ENCODE measurements at regions not wholly inside any gene's neighbourhood (a gene's known extent, or its start where the extent isn't known, plus 50 kb on each side); places are given as distances from the start of the nearest gene placed in this dataset.

DNA sequence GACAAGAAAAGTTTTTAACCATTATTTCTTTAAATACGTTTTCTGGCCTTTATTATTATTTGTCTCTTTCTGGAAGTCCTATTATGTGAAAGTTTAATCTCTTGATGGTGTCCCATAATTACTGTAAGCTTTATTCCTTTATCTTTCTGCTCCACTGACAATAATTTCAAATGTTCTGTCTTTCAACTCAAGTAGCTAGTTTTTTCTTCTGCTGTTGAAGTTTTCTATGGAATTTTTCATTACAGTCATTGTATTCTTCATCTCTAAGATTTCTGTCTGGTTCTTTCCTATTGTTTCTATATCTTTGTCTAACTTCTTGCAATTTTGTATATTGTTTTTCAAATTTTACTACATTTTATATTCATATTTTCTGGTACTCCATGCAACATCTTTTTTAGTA, 173.6 kb upstream of the MGAT4C start:
- Histone ChIP-seq H3K4me3 (ENCODE audit: low read depth, low read length, poor library complexity, severe bottlenecking) (no peak overlapping the region), H3K27me3 (ENCODE audit: insufficient read depth, low read length) (no peaks in the 10 kb centered on the region), H3K4me1 (ENCODE audit: insufficient read depth, low read length, severe bottlenecking) (no peaks in the 10 kb centered on the region), H3K9me3 (ENCODE audit: low read length) (no peaks in the 10 kb centered on the region), H3K79me2 (ENCODE audit: insufficient read depth, low read length) (no peaks in the 10 kb centered on the region), H2AFZ (ENCODE audit: low read length) (no peak overlapping the region), H3K27ac (ENCODE audit: low read depth, low read length, poor library complexity, severe bottlenecking) (no peak overlapping the region), H3K9ac (ENCODE audit: low read length) (no peak overlapping the region), H4K20me1 (ENCODE audit: insufficient read depth, low read length) (no peaks in the 10 kb centered on the region), H3K36me3 (ENCODE audit: insufficient read depth, low read length) (no peaks in the 10 kb centered on the region), H3K9me2 (ENCODE audit: low read depth, low read length) (no peaks in the 10 kb centered on the region), H3F3A (ENCODE audit: insufficient read depth, low read length) (no peaks in the 10 kb centered on the region), H3K4me2 (ENCODE audit: low read length) (no peak overlapping the region)
- TF ChIP-seq, protein P1, sequence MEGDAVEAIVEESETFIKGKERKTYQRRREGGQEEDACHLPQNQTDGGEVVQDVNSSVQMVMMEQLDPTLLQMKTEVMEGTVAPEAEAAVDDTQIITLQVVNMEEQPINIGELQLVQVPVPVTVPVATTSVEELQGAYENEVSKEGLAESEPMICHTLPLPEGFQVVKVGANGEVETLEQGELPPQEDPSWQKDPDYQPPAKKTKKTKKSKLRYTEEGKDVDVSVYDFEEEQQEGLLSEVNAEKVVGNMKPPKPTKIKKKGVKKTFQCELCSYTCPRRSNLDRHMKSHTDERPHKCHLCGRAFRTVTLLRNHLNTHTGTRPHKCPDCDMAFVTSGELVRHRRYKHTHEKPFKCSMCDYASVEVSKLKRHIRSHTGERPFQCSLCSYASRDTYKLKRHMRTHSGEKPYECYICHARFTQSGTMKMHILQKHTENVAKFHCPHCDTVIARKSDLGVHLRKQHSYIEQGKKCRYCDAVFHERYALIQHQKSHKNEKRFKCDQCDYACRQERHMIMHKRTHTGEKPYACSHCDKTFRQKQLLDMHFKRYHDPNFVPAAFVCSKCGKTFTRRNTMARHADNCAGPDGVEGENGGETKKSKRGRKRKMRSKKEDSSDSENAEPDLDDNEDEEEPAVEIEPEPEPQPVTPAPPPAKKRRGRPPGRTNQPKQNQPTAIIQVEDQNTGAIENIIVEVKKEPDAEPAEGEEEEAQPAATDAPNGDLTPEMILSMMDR (IDR thresholded peaks at IDR 0.05; ENCODE audit: low read length), result no peak
- TF ChIP-seq EZH2 (IDR thresholded peaks at IDR 0.05; ENCODE audit: borderline replicate concordance, low read length), result no peak

DNA sequence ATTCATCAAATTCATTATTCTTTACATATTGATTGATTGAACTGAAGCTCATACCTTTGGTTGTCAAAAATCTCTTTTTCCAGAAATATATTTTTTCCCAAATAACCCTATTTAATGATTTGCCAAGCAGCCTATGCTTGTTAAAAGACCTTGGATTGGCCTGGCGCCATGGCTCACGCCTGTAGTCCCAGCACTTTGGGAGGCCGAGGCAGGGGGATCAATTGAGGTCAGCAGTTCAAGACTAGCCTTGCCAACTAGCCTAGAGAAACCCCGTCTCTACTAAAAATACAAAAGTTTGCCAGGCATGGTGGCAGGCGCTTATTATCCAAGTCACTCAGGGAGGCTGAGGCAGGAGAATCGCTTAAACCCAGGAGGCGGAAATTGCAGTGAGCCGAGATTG, 165.1 kb upstream of the MGAT4C start:
- no peaks in the 10 kb centered on the region for H3K4me1 ChIP-seq (ENCODE audit: insufficient read depth, low read length, severe bottlenecking)
- H3K4me2 ChIP-seq (ENCODE audit: low read length), result no peak overlapping the region
- no peaks in the 10 kb centered on the region for H3K9me2 ChIP-seq (ENCODE audit: low read depth, low read length)
- no peaks in the 10 kb centered on the region for H3K27me3 ChIP-seq (ENCODE audit: insufficient read depth, low read length)
- no peak overlapping the region for H3K4me3 ChIP-seq (ENCODE audit: low read depth, low read length, poor library complexity, severe bottlenecking)
- no peak for TF ChIP-seq EZH2 (IDR thresholded peaks at IDR 0.05; ENCODE audit: borderline replicate concordance, low read length)
- TF ChIP-seq, protein P1 (IDR thresholded peaks at IDR 0.05; ENCODE audit: low read length), result no peak
- no peaks in the 10 kb centered on the region for H4K20me1 ChIP-seq (ENCODE audit: insufficient read depth, low read length)
- no peaks in the 10 kb centered on the region for H3K9me3 ChIP-seq (ENCODE audit: low read length)
- H3K27ac ChIP-seq (ENCODE audit: low read depth, low read length, poor library complexity, severe bottlenecking), result no peak overlapping the region
- no peaks in the 10 kb centered on the region for H3F3A ChIP-seq (ENCODE audit: insufficient read depth, low read length)
- H3K36me3 ChIP-seq (ENCODE audit: insufficient read depth, low read length), result no peaks in the 10 kb centered on the region
- H2AFZ ChIP-seq (ENCODE audit: low read length), result no peak overlapping the region
- no peak overlapping the region for H3K9ac ChIP-seq (ENCODE audit: low read length)
- H3K79me2 ChIP-seq (ENCODE audit: insufficient read depth, low read length), result no peaks in the 10 kb centered on the region

DNA sequence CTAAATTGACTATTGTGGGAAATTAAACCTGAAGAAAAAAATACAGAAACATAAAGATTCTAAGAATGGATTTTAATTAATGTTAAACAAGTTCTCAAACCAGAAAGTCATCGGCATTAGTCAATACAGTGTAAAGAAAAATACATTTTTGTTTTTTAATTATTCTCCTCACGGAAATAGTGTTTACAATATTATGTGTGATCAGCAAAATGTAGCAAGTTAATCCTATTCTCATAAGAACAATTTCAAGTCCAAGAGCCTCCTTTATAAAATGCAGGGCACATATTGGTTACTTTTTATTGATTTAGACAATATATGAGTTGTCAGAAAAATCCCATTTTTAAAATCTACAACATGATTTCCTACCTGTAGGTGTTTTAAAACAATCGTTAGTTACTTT, 158.0 kb upstream of the MGAT4C start:
- H3K9me3 ChIP-seq (ENCODE audit: low read length), result no peaks in the 10 kb centered on the region

More for the DNA sequence above, 158.0 kb upstream of the MGAT4C start:
- Histone ChIP-seq H3K27me3 (ENCODE audit: insufficient read depth, low read length) (no peaks in the 10 kb centered on the region), H3K4me1 (ENCODE audit: insufficient read depth, low read length, severe bottlenecking) (no peaks in the 10 kb centered on the region), H3K27ac (ENCODE audit: low read depth, low read length, poor library complexity, severe bottlenecking) (no peak overlapping the region), H3K9ac (ENCODE audit: low read length) (no peak overlapping the region), H3F3A (ENCODE audit: insufficient read depth, low read length) (no peaks in the 10 kb centered on the region), H2AFZ (ENCODE audit: low read length) (no peak overlapping the region), H3K4me2 (ENCODE audit: low read length) (no peak overlapping the region), H3K36me3 (ENCODE audit: insufficient read depth, low read length) (no peaks in the 10 kb centered on the region), H3K79me2 (ENCODE audit: insufficient read depth, low read length) (no peaks in the 10 kb centered on the region), H3K4me3 (ENCODE audit: low read depth, low read length, poor library complexity, severe bottlenecking) (no peak overlapping the region), H4K20me1 (ENCODE audit: insufficient read depth, low read length) (no peaks in the 10 kb centered on the region), H3K9me2 (ENCODE audit: low read depth, low read length) (no peaks in the 10 kb centered on the region)
- TF ChIP-seq EZH2 (IDR thresholded peaks at IDR 0.05; ENCODE audit: borderline replicate concordance, low read length), result no peak
- TF ChIP-seq, protein P1 (IDR thresholded peaks at IDR 0.05; ENCODE audit: low read length), result no peak

Data from OCI-LY1 (cell line).